IMR-90 (cell line): ENCODE measurements at regions not wholly inside any gene's neighbourhood (a gene's known extent, or its start where the extent isn't known, plus 50 kb on each side); places are given as distances from the start of the nearest gene placed in this dataset.

ENCODE experiments used
- ATAC-seq: fragments of 200-7000 bp; cut with Tn5 transposase; 2 replicates; pipeline ENCODE4 v1.9.1; 2020; ENCODE audit warnings: low read depth, mild to moderate bottlenecking, moderate library complexity
- BruUV-seq: library from RNA; stranded (reverse); fragments of 400-500 nt; replicated peaks from 2 replicates; lab custom pipeline; 2021; lab: Mats Ljungman, UMichigan
- CTCF ChIA-PET: fragments of 300-600 bp; formaldehyde crosslinking; extraction: SDS; loops from one replicate; lab custom pipeline; 2021; ENCODE audit warnings: antibody characterized with exemption; lab: Yijun Ruan, JAX
- POLR2A ChIA-PET: fragments of 300-600 bp; sonication (Branson Sonifier 250); formaldehyde crosslinking; loops from one replicate; lab custom pipeline; 2022; ENCODE audit warnings: antibody characterized with exemption; ENCODE audit not compliant: unreplicated experiment; lab: Charles Lee
- DNase-seq: peaks from one replicate; pipeline ENCODE4 v3.0.0; 2013
- H2AFZ ChIP-seq: replicated peaks from 2 replicates; pipeline ENCODE3; 2013; ENCODE audit warnings: low read length, mild to moderate bottlenecking; ENCODE audit not compliant: poor library complexity
- H2AK5ac ChIP-seq: 2 replicates; pipeline ENCODE4 v1.6.1; 2013; ENCODE audit warnings: low read depth, low read length, inconsistent platforms
- H2AK9ac ChIP-seq: replicated peaks from 2 replicates; pipeline ENCODE3; 2013; ENCODE audit warnings: mild to moderate bottlenecking, low read depth, low read length, moderate library complexity; ENCODE audit not compliant: poor library complexity
- H2BK120ac ChIP-seq: 2 replicates; pipeline ENCODE4 v1.6.1; 2013; ENCODE audit warnings: low read depth, low read length, inconsistent platforms
- H2BK15ac ChIP-seq: 3 replicates; pipeline ENCODE4 v1.6.1; 2013; ENCODE audit warnings: low read depth, low read length, inconsistent platforms
- H2BK20ac ChIP-seq: 2 replicates; pipeline ENCODE4 v1.6.1; 2013; ENCODE audit warnings: low read depth, mild to moderate bottlenecking, inconsistent platforms, low read length, moderate library complexity
- H2BK5ac ChIP-seq: 2 replicates; pipeline ENCODE4 v1.6.1; 2013; ENCODE audit warnings: mild to moderate bottlenecking, low read depth, low read length, inconsistent platforms; ENCODE audit not compliant: poor library complexity, severe bottlenecking
- H3K14ac ChIP-seq: replicated peaks from 2 replicates; pipeline ENCODE4 v1.6.1; 2013; ENCODE audit warnings: low read depth, low read length, inconsistent platforms
- H3K18ac ChIP-seq: 2 replicates; pipeline ENCODE4 v1.6.1; 2013; ENCODE audit warnings: low read depth, low read length, control low read depth
- H3K23ac ChIP-seq: 2 replicates; pipeline ENCODE4 v1.6.1; 2013; ENCODE audit warnings: low read depth, low read length, inconsistent platforms
- H3K27ac ChIP-seq: 2 replicates; pipeline ENCODE4 v1.5.1; 2013; ENCODE audit warnings: mild to moderate bottlenecking, control low read depth, low read length; ENCODE audit not compliant: insufficient read depth
- H3K27me3 ChIP-seq: 2 replicates; pipeline ENCODE4 v1.6.1; 2013; ENCODE audit warnings: low read length; ENCODE audit not compliant: control insufficient read depth, insufficient read depth
- H3K36me3 ChIP-seq: 2 replicates; pipeline ENCODE4 v1.6.1; 2013; ENCODE audit warnings: low read length, mixed read lengths; ENCODE audit not compliant: control insufficient read depth, insufficient read depth
- H3K4ac ChIP-seq: 2 replicates; pipeline ENCODE4 v1.6.1; 2013; ENCODE audit warnings: low read depth, low read length, inconsistent platforms
- H3K4me1 ChIP-seq: 2 replicates; pipeline ENCODE4 v1.6.1; 2013; ENCODE audit warnings: low read length, mixed read lengths; ENCODE audit not compliant: control insufficient read depth, insufficient read depth
- H3K4me2 ChIP-seq: 2 replicates; pipeline ENCODE4 v1.6.1; 2013; ENCODE audit warnings: low read depth, mild to moderate bottlenecking, control low read depth, low read length, moderate library complexity
- H3K4me3 ChIP-seq: 2 replicates; pipeline ENCODE4 v1.5.1; 2013; ENCODE audit warnings: low read depth, mild to moderate bottlenecking, control low read depth, low read length, moderate library complexity; ENCODE audit not compliant: insufficient read depth
- H3K56ac ChIP-seq: 2 replicates; pipeline ENCODE4 v1.6.1; 2013; ENCODE audit warnings: low read length, inconsistent platforms; ENCODE audit not compliant: insufficient read depth; ENCODE audit errors: extremely low read depth
- H3K79me1 ChIP-seq, 2 experiments: 2 replicates each; pipeline ENCODE4 v1.6.1; 2013; ENCODE audit warnings: low read length in 2 of 2, inconsistent platforms in 1 of 2, low read depth in 1 of 2
- H3K9ac ChIP-seq: 2 replicates; pipeline ENCODE4 v1.6.1; 2013; ENCODE audit warnings: low read depth, low read length, control low read depth
- H3K9me1 ChIP-seq: 2 replicates; pipeline ENCODE4 v1.6.1; 2013; ENCODE audit warnings: low read length, inconsistent platforms; ENCODE audit not compliant: insufficient read depth
- H3K9me3 ChIP-seq: 2 replicates; pipeline ENCODE4 v1.6.1; 2013; ENCODE audit warnings: low read length; ENCODE audit not compliant: control insufficient read depth, insufficient read depth
- H4K20me1 ChIP-seq: 2 replicates; pipeline ENCODE4 v1.6.1; 2013; ENCODE audit warnings: low read length, inconsistent platforms; ENCODE audit not compliant: insufficient read depth
- H4K5ac ChIP-seq: 2 replicates; pipeline ENCODE4 v1.6.1; 2013; ENCODE audit warnings: mild to moderate bottlenecking, low read depth, low read length, control low read depth
- H4K8ac ChIP-seq, 2 experiments: 2 replicates each; pipeline ENCODE4 v1.6.1; 2013; ENCODE audit warnings: low read depth in 2 of 2, low read length in 2 of 2, control low read depth in 1 of 2, inconsistent platforms in 1 of 2
- H4K91ac ChIP-seq: 2 replicates; pipeline ENCODE4 v1.6.1; 2013; ENCODE audit warnings: low read depth, low read length, inconsistent platforms; ENCODE audit not compliant: insufficient read depth
- CEBPB ChIP-seq: IDR thresholded peaks from 2 replicates; pipeline ENCODE4 v1.6.1; 2012; ENCODE audit warnings: low read depth, low read length, improper control_type of control experiment
- MXI1 ChIP-seq: IDR thresholded peaks from 2 replicates; pipeline ENCODE4 v1.6.1; 2012; ENCODE audit warnings: low read depth, mild to moderate bottlenecking, low read length, moderate library complexity, borderline replicate concordance
- NFE2L2 ChIP-seq: fragments of 150-350 bp; IDR thresholded peaks from 2 replicates; pipeline ENCODE4 v1.6.1; 2016; ENCODE audit warnings: low read depth, mild to moderate bottlenecking, low read length
- RCOR1 ChIP-seq: IDR thresholded peaks from 2 replicates; pipeline ENCODE4 v1.6.1; 2012; ENCODE audit warnings: mild to moderate bottlenecking, low read length, improper control_type of control experiment; ENCODE audit not compliant: insufficient replicate concordance
- USF2 ChIP-seq: fragments of 150-350 bp; IDR thresholded peaks from 2 replicates; pipeline ENCODE4 v1.6.1; 2017; ENCODE audit warnings: mild to moderate bottlenecking, antibody characterized with exemption, low read length, low read depth
- WGBS, 2 experiments: methylation state at CpG; one replicate each; pipeline versions ENCODE4 v1.1.5 to v1.1.7; 2013; ENCODE audit warnings: missing lambda C conversion rate in 2 of 2; ENCODE audit not compliant: insufficient read length in 1 of 2; ENCODE audit errors: extremely low coverage in 2 of 2; 5-methylcytosine and 5-hydroxymethylcytosine counted together
- dilution Hi-C: fragments of 300-500 bp; cut with HindIII; formaldehyde crosslinking; loops from one replicate; pipeline ENCODE4 v1.14.3; 2018; ENCODE audit warnings: low sequenced_read_pairs; ENCODE audit not compliant: unreplicated experiment
- in situ Hi-C: fragments of 300-500 bp; cut with MboI; formaldehyde crosslinking; loops from 3 replicates; pipeline ENCODE4 v1.14.3; 2019; ENCODE audit warnings: low sequenced_read_pairs, inconsistent platforms, mixed read lengths
- intact Hi-C: fragments of 100-400 bp; cut with micrococcal nuclease; formaldehyde crosslinking; loops from 2 replicates; pipeline ENCODE4 v1.10.0; 2022

DNA sequence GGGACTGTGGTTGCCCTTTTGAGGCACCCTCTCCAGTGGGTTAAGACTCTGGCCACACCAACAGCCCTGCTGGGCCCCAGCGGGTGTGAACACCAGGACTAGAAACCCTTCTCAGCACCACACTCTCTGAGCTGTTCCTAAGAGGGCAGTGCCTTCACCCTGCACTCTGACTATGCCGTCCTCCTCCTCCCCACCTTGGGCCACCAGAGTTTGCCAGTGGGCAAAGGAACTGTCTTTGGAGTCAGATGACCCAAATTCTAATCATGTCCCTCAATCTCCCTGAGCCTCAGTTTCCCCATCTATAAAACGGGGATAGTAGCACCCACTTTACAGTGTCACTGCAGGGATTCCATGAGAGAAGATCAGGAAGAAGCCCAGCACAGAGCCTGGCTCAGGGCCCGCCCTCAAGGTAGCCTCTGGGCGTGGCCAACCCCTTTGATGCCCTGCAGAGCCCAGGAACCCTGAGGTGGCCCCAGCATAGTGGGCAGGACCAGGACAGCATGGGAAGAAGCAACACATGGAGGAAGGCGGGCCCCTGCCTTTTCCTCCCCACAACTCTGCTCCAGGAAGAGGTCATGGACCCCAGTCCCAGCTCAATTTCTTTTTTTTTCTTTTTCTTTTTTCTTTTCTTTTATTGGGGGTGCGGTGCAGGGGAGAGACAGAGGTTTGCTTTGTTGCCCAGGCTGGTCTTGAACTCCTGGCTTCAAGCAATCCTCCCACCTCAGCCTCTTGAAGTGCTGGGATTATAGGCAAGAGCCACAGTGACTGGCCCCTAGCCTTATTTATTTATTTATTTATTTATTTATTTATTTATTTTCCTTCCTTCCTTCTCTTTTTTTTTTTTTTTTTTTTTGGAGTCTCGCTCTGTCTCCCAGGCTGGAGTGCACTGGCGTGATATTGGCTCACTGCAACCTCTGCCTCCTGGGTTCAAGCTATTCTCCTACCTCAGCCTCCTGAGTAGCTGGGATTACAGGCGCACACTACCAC, 115.7 kb upstream of the LINGO1 start:
- no peak overlapping the region for H2BK20ac ChIP-seq
- H3K9ac ChIP-seq: no peak overlapping the region
- H2AFZ ChIP-seq: no peak overlapping the region
- H4K5ac ChIP-seq: no peak overlapping the region
- no TSS peak for BruUV-seq
- H2AK5ac ChIP-seq: no peak overlapping the region
- DNase-seq (no peak), ATAC-seq (no peak)
- H3K9me3 ChIP-seq: no peaks in the 10 kb centered on the region
- no peaks in the 10 kb centered on the region for H3K9me1 ChIP-seq
- CTCF ChIA-PET: no interaction called here
- no peak overlapping the region for H3K18ac ChIP-seq
- H3K4me2 ChIP-seq: no peak overlapping the region
- no peak overlapping the region for H2BK15ac ChIP-seq
- H2BK120ac ChIP-seq: no peak overlapping the region
- in situ Hi-C loops: no loop called here
- H3K23ac ChIP-seq: no peak overlapping the region
- no peak overlapping the region for H2AK9ac ChIP-seq
- intact Hi-C loops: no loop called here
- no peak overlapping the region for H3K4ac ChIP-seq
- no peak overlapping the region for H3K27ac ChIP-seq
- H3K36me3 ChIP-seq: no peaks in the 10 kb centered on the region
- WGBS, 2 experiments: no CpG with 5 or more reads among the region's 10 CpGs
- H4K8ac ChIP-seq: no peak overlapping the region
- H3K4me3 ChIP-seq: no peak overlapping the region
- no peak overlapping the region for H3K56ac ChIP-seq
- TF ChIP-seq USF2 (no peak), RCOR1 (no peak), CEBPB (no peak), NFE2L2 (no peak), MXI1 (no peak)
- H3K14ac ChIP-seq: no peak overlapping the region
- H4K20me1 ChIP-seq: 0 out of 2 replicates have a peak, but pooled peaks cover 7% of the 10 kb centered on the region
- no peak overlapping the region for H2BK5ac ChIP-seq
- POLR2A ChIA-PET: no interaction called here
- peaks cover 13% of the 10 kb centered on the region for H3K27me3 ChIP-seq
- H4K91ac ChIP-seq: no peak overlapping the region
- H3K79me1 ChIP-seq: no peaks in the 10 kb centered on the region
- no peaks in the 10 kb centered on the region for H3K4me1 ChIP-seq
- dilution Hi-C loops: no loop called here
